Fibroblast of peridontal ligament (primary cell): ENCODE measurements at regions not wholly inside any gene's neighbourhood (a gene's known extent, or its start where the extent isn't known, plus 50 kb on each side); places are given as distances from the start of the nearest gene placed in this dataset.
"Not testable (repeated sequence)": the region's sequence is repeated elsewhere in the genome, so short reads cannot be mapped to it uniquely, and the experiment has no call there.

ENCODE experiments used
- DNase-seq: peaks from one replicate; pipeline ENCODE4 v3.0.0-alpha.2; 2010; ENCODE audit errors: extremely low read depth

DNA sequence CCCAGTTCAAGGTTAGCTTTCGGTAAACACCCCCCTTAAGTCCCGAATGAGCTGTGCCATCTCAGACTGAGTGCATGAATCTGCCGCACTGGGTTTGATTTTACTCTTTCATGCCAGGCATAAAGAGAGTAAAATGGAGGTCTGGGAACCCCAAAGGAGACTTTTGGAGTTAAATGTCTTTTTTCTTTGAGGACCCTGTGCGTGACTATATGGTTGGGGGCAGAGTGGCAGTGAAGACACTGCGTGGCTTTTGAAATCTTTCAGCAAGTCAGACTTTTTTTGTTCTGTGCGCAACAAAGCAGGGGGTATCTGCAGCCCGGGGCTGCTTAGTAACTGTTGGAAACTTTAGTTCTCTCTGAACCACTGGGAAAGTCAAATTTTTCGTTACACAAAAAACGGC, 392.9 kb upstream of the SALL1 start:
- no peak for DNase-seq

DNA sequence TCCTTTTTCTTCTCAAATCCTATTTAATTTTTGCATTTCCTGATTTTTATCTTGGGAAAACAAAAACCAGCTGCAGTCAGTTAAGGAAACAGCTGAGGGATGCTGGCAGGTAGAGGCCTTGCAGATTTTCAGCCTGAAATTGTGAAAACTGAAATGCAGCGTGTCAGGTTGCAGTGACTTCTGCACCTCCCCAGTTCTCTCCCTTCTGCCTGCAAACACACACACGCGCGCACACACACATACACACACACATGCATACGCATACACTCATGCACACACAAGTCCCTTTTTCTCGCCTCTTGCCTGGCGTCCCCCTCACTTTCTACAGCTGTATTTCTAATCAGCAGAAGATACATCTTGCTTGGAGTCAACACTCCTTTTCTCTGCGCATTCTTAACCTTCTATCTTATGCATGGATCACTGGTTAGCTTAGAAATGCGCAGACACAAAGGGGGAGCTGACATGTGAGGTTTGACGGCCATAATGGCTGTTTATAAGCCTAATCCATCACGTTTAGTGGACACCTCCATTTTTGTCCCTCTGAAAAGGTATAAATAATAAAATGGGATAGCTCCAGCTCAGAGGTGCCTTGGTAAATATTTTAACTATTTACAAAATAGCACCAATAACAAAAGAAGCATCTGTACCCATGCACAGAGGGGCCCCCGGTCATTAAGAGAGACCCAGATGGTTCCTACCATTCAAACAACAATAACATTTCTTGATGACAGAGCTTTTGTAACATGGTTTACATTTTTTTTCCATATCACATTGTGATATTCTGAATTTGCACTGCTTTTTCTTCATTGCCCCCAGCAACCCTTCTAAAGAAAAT, 392.1 kb upstream of the SALL1 start:
- DNase-seq: no peak

DNA sequence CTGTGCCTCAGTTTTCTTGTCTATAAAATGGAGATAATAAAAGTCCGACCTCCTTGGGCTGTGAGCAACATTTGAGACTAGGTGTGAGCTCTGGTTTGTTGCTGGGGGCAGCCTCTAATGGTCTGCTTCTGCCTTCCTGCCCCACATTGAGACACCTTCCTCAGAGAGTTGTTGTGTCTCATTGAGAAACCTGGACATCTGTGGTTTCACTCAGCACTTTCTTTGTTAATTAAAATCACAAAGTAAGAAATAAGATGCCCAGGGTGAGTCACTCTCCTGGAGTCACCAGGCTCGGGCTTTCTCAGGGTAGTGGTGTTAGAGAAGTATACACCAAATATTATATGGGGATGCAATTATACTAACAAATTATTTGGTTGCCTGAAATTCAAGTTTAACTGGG, 389.2 kb upstream of the SALL1 start:
- peak; percentile 24 for DNase-seq

DNA sequence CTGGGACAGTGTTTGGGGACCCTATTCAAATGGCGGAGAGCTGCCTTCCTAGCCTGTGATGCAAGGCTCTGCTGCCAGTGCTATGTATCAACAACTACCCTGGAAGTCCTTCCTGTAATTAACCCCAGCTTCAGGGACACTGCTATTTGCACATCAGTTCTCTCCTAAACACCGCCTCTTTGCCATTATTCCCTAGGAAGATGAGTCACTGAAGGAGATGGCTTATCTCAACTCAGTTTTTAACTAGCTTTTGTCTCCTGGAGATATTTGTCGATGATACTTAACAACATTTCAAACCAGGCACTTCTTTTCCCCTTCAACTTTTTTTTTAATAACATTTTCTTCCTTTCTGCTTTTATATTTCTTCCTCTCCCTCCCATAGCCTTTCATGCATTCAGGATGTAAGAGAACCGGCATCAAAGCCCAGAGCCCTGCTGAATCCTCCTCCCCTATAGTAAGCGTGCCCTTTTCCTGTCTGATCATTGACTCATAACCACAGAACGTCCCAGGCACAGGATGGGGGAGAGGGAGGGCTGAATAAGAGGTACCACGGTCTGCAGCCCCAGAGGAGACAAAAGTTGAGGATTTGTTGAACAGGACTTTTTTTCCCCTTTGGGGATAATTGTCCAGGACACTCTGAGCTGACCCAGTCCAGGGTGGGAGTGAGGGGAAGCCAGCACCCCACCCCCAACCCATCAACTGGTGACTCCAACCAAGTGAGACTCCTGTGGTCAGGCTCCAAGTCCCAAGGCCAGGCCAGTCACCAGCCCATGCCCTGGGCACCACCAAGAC, 387.8 kb upstream of the SALL1 start:
- peak; percentile 80 for DNase-seq

DNA sequence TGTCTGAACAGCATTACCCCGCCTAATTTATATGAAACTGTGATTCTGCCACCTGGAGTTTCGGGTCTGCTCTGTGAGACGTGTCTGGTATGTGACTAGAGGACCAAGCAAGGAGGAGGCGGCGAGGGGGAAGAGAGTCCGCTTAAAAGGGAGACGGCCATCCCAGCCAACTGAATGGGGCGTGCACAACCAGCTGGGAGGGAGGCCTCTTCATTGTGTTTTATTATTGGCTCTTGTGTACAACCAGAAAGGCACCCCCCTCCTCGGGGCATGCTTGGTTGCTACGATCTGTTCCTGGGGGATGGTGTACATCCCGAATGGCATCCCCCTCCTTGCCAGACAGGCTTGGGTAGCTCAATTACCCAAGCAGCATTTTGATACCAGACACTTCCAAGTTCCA, 384.5 kb upstream of the SALL1 start:
- DNase-seq: no peak

DNA sequence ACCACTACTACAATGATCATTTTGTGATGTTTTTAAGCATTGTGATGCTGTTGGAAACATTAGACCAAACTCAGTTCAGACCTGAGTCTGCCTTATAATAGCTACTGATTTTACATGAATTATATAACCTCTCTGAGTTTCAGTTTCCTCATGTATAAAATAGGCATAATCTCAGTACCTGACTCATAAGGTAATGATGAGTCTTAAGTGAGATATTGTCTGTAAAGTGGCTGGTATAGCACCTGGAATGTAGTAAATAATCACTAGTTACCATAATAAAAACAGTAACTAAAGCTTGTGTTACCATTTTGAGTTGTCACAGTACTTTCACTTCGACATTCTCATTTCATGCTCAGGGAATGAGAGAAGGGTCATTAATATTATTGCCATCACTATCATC, 381.5 kb upstream of the SALL1 start:
- DNase-seq: no peak

DNA sequence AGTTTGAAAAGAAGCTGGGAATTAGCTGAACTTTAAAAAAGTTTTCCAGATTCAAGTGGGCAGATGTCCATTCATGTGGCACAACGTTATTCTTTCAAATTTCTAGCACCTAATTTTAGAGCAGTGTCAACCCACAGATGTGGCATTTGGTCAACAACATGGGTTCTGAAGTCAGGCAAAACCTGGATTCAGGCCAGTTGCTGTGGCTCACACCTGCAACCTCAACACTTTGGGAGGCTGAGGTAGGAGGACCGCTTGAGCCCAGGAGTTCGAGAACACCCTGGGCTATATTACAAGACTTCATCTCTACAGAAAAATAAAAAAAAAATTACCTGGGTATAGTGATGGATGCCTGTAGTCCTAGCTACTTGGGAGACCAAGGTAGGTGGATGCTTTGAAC, 380.2 kb upstream of the SALL1 start:
- no peak for DNase-seq

DNA sequence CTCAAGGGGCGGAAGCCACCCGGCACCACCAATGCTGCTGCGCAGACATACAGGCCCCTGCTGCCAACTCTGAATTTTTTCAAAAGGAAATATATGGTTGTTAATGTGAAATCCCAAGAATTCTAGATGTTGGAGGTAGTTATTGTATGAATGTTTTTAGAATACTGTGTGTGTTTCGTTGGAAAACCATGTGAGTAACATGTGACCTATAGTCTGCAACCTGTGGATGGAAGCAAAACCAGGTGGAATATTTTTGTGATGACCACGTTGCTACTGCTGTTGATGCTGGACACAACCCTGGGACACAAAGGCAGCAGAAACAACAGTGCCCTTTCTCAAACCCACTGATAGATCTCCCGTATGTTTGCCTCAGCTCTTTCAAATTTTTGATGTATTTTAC, 376.3 kb upstream of the SALL1 start:
- DNase-seq: no peak

DNA sequence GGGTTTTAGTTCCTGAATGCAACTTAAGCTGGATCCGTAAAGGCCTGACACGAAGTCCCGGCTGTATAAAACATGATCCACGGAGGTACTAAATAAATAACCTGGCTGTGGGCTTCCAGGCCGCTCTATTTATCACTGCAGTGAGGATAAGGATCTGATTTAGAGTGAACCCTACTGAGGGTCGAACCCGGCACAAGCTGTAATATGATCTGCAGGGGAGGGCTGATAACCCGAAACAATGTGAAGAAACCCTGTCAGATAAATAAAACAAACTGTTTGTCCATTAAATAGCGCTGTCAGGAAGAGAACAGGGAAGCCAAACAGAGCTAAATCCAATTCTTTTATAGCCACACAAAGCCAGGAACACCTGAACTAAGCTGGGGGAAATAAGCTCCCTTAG, 375.6 kb upstream of the SALL1 start:
- no peak for DNase-seq

DNA sequence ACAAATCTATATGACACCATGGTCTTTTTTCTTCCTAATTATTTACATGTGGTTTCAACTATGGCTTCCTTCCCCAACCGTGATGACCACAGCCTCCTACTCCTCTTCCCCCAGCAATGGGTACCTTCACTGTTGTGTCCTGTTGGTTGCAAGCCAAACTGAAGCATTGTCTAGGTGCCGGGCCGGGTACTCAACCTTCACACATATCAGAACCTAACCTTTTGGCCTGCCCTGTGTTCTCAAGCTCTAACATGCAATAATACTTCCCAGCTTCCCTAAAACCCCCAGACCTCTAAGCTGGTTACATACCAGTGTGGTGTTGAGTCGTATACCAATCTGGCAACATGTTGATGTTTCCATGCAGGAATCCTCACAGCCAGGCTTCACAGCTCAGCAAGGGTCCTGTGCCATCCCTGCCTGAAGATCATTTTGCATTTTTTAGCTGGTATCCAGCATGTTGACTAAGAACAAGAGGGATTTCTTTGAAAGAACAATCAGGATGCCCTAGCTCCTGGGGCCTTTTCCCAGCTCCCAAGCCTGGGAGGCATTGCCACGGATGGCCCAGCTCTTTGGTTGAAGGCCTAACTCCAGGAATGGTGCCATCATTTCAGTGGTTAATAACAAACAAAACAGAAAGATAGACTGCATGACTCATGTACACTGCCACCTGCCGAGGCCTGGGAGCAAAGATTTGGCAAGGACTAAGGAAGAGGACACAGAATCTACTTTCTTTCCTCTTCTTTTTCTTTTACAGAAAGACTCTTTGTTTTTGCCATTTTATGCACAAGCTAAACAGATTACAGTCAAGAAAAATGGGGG, 373.7 kb upstream of the SALL1 start:
- peak; percentile 51 for DNase-seq

DNA sequence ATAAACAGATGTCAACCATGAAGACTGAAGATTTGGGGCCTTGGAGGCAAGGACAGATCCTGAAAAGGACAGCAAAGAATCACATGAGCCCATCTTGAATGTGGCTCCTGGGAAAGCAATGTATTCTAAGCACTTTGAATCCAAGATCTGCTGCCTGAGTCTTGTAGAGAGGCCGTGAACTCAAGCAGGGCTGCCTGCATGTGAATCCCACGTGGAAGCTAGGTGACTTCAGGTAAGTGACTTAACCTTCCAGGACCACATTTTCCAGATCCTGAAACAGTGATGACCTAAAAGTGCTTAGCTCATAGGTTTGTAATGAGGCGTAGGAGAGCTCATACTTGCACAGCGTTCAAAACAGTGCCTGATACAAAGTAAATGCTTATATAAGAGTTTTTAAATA, 373.0 kb upstream of the SALL1 start:
- DNase-seq: no peak

DNA sequence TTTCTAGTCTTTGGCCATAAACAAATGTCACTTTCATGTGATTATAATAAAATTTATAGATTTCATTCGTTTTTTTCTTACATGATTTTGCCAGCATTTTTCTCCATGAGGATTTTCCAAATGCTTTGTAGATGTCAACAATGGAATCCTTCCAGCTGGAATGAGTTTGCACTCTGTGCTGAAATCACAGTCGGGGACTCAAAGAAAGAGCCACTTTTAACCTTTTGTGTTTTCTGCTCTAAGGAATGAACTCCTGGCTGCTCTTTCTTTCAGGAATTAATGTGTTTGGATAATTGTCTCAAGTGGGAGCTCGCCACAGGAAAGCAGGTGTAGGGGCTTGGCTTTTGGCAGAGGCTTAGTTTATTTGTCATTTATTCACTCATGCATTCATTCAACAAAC, 372.3 kb upstream of the SALL1 start:
- peak; percentile 58 for DNase-seq

DNA sequence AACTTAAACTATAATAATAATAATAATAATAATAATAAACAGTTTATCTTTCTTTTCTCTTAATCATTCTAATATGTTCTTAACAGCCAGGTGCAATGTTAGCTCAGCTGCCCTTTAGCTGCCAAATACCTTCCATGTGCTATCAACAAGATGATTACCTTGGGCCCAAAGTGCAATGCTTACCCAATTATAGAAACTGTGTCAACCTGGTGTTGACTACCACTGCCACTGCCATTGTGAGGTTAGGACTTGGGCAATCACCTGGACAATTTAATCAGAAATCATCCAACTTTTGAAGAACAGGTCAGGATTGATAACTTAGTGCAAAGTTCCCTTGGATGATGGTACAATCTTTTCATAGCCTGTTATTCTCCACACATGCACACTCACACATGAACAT, 371.8 kb upstream of the SALL1 start:
- no peak for DNase-seq

DNA sequence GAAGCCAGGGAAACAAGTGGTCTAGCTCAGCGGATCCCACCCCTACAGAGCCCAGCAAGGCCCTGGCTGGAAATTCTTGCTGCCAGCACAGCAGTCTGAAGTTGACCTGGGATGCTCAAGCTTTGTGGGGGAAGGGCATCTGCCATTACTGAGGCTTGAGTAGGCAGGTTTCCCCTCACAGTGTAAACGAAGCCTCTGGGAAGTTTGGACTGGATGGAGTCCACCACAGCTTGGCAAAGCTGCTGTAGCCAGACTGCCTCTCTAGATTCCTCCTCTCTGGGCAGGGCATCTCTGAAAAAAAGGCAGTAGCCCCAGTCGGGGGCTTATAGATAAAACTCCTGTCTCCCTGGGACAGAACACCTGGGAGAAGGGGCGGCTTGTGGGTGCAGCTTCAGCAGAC, 365.9 kb upstream of the SALL1 start:
- DNase-seq: not testable (repeated sequence)

DNA sequence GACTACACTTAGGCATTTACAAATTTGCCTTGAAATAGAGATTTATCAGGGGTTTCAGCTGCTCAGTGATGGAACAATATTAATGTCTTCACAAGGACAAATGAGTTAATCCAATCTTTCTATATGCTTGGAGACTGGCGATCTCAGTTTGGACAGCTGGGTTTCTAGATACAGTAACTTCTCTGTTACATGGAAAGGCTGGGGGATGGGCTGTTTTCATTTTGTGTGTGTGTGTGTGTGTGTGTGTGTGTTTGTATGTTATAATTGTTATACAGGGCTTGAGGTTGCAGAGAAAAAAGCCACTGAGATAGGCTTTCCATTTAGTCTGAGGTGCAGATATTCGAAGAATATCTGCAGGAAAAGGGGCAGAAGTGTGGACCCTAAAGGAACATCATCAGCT, 359.3 kb upstream of the SALL1 start:
- no peak for DNase-seq

DNA sequence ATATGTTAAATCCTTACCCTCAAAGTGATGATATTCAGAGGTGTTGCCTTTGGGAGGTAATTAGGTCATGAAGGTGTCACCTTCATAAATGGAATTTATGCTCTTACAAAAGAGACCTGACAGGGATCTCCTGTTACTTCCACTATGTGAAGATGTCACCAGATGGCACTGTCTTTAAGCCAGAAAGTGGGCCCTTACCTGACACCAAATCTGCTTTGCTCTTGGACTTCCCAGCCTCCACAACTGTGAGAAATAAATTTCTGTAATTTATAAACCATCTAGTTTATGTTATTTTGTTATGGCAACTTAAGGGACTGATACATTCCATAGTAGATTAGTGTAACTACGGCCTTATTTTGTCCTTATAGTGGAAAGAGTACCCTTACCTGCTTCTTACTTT, 358.3 kb upstream of the SALL1 start:
- no peak for DNase-seq

DNA sequence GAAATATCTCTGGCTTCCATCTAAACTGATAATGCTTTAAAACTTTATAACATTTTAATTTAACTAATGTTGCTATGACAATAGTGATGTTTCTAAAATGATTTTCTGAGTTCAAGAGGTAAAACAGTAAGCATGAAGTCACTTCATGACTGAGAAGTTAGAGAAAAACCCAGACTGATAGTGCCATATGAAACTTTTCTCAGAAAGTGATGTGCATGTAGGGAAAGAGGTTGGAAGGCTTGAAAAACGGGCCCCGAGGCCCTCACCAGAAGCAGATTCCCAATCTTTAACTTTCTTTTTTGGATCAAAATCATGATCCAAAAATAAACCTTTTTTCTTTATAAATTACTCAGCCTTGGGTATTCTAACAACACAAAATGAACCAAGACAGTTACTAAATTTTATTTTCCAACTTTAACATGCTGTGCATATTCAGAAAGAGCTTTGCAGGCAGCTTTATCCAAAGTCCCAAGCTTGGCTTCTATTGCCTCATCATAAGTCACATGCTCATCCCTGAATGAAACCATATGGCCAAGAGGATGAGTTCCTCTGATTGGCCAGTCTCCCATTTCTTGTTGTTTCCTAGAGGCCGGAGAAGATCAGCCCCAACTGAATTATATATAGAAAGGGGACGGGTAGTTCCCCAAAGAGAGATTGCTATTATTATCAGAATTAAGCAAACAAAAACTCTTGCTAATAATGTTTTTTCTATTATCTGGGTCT, 357.6 kb upstream of the SALL1 start:
- peak; percentile 79 for DNase-seq

DNA sequence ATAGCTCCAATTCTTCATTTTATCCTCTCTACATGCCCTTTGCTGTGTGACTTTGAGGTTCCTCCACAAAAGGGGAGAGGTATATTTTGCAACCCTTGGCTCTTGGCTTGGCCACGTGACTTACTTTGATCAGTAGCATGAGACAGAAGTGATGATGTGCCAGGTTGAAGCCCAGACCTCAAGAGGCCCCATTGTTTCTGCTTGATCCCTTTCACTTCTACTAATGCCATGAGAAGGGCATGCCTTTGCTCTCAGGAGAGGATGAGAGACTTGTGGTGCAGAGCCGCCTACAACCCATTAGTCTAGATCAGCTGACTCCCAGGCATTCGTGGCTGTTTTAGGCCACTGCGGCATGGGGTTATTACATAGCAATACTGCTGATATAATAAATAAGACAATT, 356.2 kb upstream of the SALL1 start:
- no peak for DNase-seq

DNA sequence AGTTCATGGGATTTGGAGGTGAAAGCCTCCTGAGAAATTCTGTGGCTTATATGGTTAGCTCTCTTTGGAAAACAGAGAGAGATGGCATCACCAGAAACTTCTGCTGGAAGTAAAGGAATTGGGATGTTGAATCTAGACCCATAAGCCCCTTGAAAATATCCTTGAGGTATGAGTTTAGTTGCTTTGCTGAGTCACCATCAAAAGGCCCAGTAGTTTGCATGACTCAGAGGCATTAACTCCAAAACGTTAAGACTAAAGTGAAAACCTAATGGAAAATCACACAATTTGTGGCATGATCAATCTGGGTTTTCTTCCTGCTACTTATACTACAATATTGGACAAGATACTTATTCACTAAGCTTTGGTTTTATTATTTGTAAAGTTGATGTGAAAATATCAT, 349.2 kb upstream of the SALL1 start:
- DNase-seq: peak; percentile 23

DNA sequence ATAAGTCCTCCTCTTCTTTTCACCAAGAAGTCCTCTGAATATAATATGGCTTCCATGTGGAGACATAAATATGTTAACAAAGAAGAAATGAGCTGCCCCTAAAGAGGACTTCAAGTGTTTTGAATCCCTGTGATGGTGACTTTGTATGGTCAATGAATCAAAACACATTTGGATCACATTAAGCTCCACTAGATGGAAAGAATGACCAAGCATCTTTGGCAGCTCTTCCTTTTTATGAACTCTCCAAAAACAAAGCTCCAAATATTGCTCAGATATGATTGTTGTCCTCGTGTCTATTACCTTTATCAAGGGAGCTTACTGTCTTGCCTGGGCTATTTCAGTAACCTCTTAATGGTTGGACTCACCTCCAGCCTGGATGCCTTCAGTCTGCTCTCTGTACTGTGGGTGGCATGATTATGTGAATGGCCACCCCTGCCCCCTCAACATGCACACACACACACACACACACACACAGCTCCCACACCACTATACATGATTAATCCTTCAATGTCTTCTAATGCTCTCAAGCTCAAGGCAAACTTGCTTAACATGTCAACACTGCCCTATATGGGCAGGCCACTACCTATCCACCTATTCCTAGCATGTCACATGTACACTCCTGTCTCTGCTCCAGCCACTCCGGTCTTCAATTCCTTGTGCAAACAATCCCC, 346.6 kb upstream of the SALL1 start:
- DNase-seq: peak; percentile 18

DNA sequence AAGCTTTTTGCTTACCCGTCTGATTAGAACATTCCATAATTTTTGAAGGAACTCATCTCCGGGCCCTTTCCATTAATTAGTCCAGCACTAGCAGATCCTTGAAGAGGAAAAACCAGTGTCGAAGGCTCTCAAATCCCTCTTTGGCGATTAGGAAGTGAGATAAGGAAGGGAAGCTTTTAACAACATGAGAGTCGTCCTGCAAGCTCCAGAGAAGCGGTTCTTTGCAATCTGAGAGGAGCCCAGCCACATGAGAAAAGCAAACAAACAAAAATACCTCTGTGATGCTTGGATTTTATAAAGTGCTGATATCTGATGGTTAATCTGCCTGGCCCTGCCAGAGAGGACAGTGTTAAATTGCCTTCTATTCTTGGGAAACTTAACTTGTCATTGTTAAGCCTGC, 339.8 kb upstream of the SALL1 start:
- DNase-seq: no peak
